A549 (cell line): ENCODE measurements at regions not wholly inside any gene's neighbourhood (a gene's known extent, or its start where the extent isn't known, plus 50 kb on each side); places are given as distances from the start of the nearest gene placed in this dataset.
A peak's percentile ranks its signal among the peaks of the same experiment; 100 is the strongest.

Source experiments
- ATAC-seq, 2 experiments: fragments of 200-7000 bp in 1 of 2; fragments of >200 bp in 1 of 2; cut with Nextera tagmentation in 1 of 2; cut with Tn5 transposase in 1 of 2; 3 replicates each; pipeline versions ENCODE4 v1.8.0 to v1.9.1; 2018 to 2020; ENCODE audit warnings: mild to moderate bottlenecking in 1 of 2, moderate library complexity in 1 of 2
- CTCF ChIA-PET: fragments of 300-600 bp; sonication (Branson Sonifier 250); formaldehyde crosslinking; extraction: SDS; loops from one replicate; lab custom pipeline; 2021; ENCODE audit warnings: antibody characterized with exemption, inconsistent platforms; lab: Yijun Ruan, JAX
- POLR2A ChIA-PET: fragments of 350-600 bp; formaldehyde crosslinking; extraction: SDS; loops from one replicate; lab custom pipeline; 2021; ENCODE audit warnings: antibody characterized with exemption, inconsistent platforms; lab: Yijun Ruan, JAX
- DNase-seq, 2 experiments: peaks; one replicate each; pipeline versions ENCODE4 v3.0.0 to v3.0.0-alpha.2; 2011 to 2016; ENCODE audit warnings: low read depth in 1 of 2, low spot score in 1 of 2
- FAIRE-seq: peaks from 2 replicates; lab custom pipeline; 2011; peaks lifted over from hg19 to GRCh38; lab: Jason Lieb, UNC
- H3K27ac ChIP-seq, 2 experiments: fragments of >200 bp; sonication (Bioruptor Twin); formaldehyde crosslinking; 3 replicates each; pipeline ENCODE4 v1.5.1; 2016 to 2017
- H3K4me1 ChIP-seq: fragments of >200 bp; sonication (Bioruptor Twin); formaldehyde crosslinking; 3 replicates; pipeline ENCODE4 v1.6.1; 2016
- H3K4me2 ChIP-seq: fragments of >200 bp; sonication (Bioruptor Twin); formaldehyde crosslinking; 3 replicates; pipeline ENCODE4 v1.6.1; 2016
- H3K4me3 ChIP-seq: fragments of >200 bp; sonication (Bioruptor Twin); formaldehyde crosslinking; 3 replicates; pipeline ENCODE4 v1.5.1; 2016
- H3K9me3 ChIP-seq: fragments of >200 bp; sonication (Bioruptor Twin); formaldehyde crosslinking; 3 replicates; pipeline ENCODE4 v1.6.1; 2016
- BHLHE40 ChIP-seq: IDR thresholded peaks from 2 replicates; pipeline ENCODE4 v1.6.1; 2012; ENCODE audit warnings: low read depth, low read length, inconsistent platforms
- CBX2 ChIP-seq: fragments of 200-600 bp; sonication (generic); IDR thresholded peaks from 2 replicates; pipeline ENCODE4 v1.6.1; 2016; ENCODE audit warnings: low read depth, mild to moderate bottlenecking, borderline replicate concordance
- CHD2 ChIP-seq: fragments of 150-350 bp; IDR thresholded peaks from 2 replicates; pipeline ENCODE4 v1.6.1; 2014; ENCODE audit warnings: low read length; ENCODE audit not compliant: partially characterized antibody
- CHD4 ChIP-seq: fragments of 200-600 bp; sonication (generic); IDR thresholded peaks from 2 replicates; pipeline ENCODE4 v1.6.1; 2016; ENCODE audit warnings: antibody characterized with exemption, mild to moderate bottlenecking, borderline replicate concordance
- FOSL2 ChIP-seq, 2 experiments: fragments of 450-650 bp in 1 of 2; fragments of >200 bp in 1 of 2; sonication (Bioruptor Twin) in 1 of 2; formaldehyde crosslinking; IDR thresholded peaks; 2 replicates each; pipeline versions ENCODE4 v1.5.0 to v1.6.1; 2016 to 2020; ENCODE audit warnings: mild to moderate bottlenecking in 1 of 2, moderate library complexity in 1 of 2
- JUNB ChIP-seq: fragments of >200 bp; sonication (Bioruptor Twin); formaldehyde crosslinking; IDR thresholded peaks from 2 replicates; pipeline ENCODE4 v1.6.1; 2016
- MAFK ChIP-seq: fragments of 450-650 bp; IDR thresholded peaks from 2 replicates; pipeline ENCODE4 v1.6.1; 2014; ENCODE audit not compliant: partially characterized antibody
- MAZ ChIP-seq: fragments of 150-350 bp; IDR thresholded peaks from 2 replicates; pipeline ENCODE4 v1.6.1; 2014; ENCODE audit warnings: antibody characterized with exemption, low read depth, low read length, borderline replicate concordance
- NPAS2 ChIP-seq: fragments of 250-450 bp; sonication (Bioruptor Pico); IDR thresholded peaks from 2 replicates; pipeline ENCODE4 v1.8.0; 2022; ENCODE audit warnings: mild to moderate bottlenecking, moderate library complexity, borderline replicate concordance
- POLR2A ChIP-seq: IDR thresholded peaks from 2 replicates; pipeline ENCODE4 v1.6.1; 2012; ENCODE audit warnings: mild to moderate bottlenecking, low read length
- RFX5 ChIP-seq: fragments of 450-650 bp; IDR thresholded peaks from 2 replicates; pipeline ENCODE4 v1.7.1; 2014; ENCODE audit warnings: antibody characterized with exemption, mild to moderate bottlenecking, moderate library complexity
- RNF2 ChIP-seq: fragments of 200-600 bp; sonication (generic); IDR thresholded peaks from 2 replicates; pipeline ENCODE4 v1.6.1; 2016; ENCODE audit warnings: low read depth, mild to moderate bottlenecking, antibody characterized with exemption, moderate library complexity, borderline replicate concordance
- TP53 ChIP-seq: fragments of 250-450 bp; sonication (Bioruptor Pico); IDR thresholded peaks from 2 replicates; pipeline ENCODE4 v1.5.0; 2021; ENCODE audit warnings: mild to moderate bottlenecking, moderate library complexity
- WGBS: methylation state at CpG from one replicate; pipeline ENCODE4 v1.1.6; 2017; ENCODE audit errors: missing lambda C conversion rate; 5-methylcytosine and 5-hydroxymethylcytosine counted together
- TF ChIP-seq, protein P1 (sequence below): IDR thresholded peaks from 2 replicates; pipeline ENCODE4 v1.6.1; 2012; ENCODE audit warnings: low read depth, borderline replicate concordance
- TF ChIP-seq, protein P2 (sequence below): fragments of >200 bp; sonication (Bioruptor Twin); formaldehyde crosslinking; IDR thresholded peaks from 3 replicates; pipeline ENCODE4 v1.5.1; 2016

DNA sequence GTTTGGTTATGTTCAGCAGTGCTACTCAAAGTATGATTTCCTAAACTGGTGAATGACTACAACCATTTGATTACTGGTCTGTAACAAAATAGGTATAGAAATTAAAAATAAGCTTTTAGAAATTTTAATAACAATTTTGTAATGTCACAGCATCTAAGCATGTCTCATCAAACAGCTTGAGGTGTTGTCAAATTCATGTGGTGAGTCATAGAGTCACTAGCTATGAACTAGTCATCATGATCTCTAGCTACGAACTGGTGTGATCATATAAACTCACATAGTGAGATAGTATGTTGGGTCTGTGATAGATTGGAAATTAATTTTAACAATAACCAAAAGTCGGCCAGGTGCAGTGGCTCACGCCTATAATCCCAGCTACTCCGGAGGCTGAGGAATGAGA, 213.9 kb upstream of the RBMS3 start:
- DNase-seq, result peak in 1 of 2 experiments; percentile 14
- Histone ChIP-seq H3K4me1 (peaks cover 25% of the 10 kb centered on the region), H3K9me3 (no peaks in the 10 kb centered on the region), H3K4me3 (no peak overlapping the region), H3K4me2 (no peak overlapping the region), H3K27ac (no peak overlapping the region)
- ATAC-seq, result no peak
- ChIA-PET CTCF (interaction anchor here (0.8 kb wide), 1 partner anchor 11 kb away, joined by 3 read pairs; no protein-coding TSS in a partner anchor), POLR2A (no interaction called here)
- no peak for TF ChIP-seq CHD4
- no peak for TF ChIP-seq BHLHE40
- no peak for TF ChIP-seq FOSL2 (IDR thresholded peaks at IDR 0.05)
- peak; percentile 84 for TF ChIP-seq FOSL2 (CRISPR knock-in tag; IDR thresholded peaks at IDR 0.05)
- FAIRE-seq, result no peak
- WGBS, result 68% methylated on average over 4 of the region's 4 CpGs

DNA sequence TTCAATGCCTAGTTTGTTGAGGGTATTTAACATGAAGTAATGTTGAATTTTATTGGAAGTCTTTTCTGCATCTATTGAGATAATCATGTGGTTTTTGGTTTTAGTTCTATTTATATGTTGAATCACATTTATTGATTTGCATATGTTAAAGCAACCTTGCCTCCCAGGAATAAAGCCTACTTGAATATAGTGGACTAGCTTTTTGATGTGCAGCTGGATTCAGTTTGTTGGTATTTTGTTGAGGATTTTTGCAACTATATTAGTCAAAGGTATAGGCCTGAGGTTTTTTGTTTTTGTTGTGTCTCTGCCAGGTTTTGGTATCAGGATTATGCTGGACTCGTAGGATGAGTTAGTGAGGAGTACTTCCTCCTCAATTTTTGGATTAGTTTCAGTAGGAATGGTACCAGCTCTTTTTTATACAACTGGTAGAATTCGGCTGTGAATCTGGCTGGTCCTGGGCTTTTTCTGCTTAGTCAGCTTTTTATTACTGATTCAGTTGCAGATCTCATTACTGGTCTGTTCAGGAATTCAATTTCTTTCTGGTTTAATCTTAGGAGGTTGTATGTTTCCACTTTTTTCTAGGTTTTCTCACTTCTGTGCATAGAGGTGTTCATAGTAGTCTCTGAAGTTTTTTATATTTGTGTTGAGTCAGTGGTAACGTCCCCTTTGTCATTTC, 209.8 kb upstream of the RBMS3 start:
- H3K4me1 ChIP-seq, result peaks cover 10% of the 10 kb centered on the region; the same call in 2 of the 3 replicates
- DNase-seq (no peak), FAIRE-seq (no peak), ATAC-seq (no peak)
- no peaks in the 10 kb centered on the region for H3K9me3 ChIP-seq
- CTCF ChIA-PET, result no interaction called here
- TF ChIP-seq RNF2, result no peak
- peak; percentile 96 for TF ChIP-seq MAFK
- H3K27ac ChIP-seq, result no peak overlapping the region
- H3K4me2 ChIP-seq, result no peak overlapping the region
- 42% methylated on average over 3 of the region's 3 CpGs for whole genome bisulfite sequencing
- H3K4me3 ChIP-seq, result no peak overlapping the region
- POLR2A ChIA-PET, result no interaction called here

DNA sequence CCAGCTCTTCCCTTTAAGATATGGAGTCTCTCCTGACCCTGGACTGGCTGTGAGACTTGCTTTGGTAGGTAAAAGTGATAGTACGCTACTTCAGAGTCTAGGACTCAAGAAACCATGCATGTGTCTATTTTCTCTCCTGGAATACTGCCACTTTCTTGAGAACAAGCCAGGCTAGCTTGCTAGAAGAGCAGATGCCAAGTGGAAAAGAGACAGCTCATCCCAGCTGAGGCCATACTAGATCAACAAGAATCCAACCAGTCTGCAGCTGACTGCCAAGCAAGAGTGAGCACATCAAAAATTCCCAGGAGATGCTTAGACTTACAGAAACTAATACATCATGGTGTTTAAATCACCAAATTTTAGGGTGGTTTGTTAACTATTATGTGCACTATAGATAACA, 208.3 kb upstream of the RBMS3 start:
- Histone ChIP-seq H3K9me3 (no peaks in the 10 kb centered on the region), H3K4me2 (no peak overlapping the region), H3K4me1 (no peaks in the 10 kb centered on the region), H3K4me3 (no peak overlapping the region), H3K27ac (no peak overlapping the region)
- POLR2A ChIA-PET, result no interaction called here
- TF ChIP-seq POLR2A (no peak), RFX5 (no peak), MAZ (no peak), TP53 (CRISPR knock-in tag) (no peak), NPAS2 (CRISPR knock-in tag) (no peak), RNF2 (no peak)
- TF ChIP-seq, protein P1, sequence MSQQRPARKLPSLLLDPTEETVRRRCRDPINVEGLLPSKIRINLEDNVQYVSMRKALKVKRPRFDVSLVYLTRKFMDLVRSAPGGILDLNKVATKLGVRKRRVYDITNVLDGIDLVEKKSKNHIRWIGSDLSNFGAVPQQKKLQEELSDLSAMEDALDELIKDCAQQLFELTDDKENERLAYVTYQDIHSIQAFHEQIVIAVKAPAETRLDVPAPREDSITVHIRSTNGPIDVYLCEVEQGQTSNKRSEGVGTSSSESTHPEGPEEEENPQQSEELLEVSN, result no peak
- TF ChIP-seq, protein P2, sequence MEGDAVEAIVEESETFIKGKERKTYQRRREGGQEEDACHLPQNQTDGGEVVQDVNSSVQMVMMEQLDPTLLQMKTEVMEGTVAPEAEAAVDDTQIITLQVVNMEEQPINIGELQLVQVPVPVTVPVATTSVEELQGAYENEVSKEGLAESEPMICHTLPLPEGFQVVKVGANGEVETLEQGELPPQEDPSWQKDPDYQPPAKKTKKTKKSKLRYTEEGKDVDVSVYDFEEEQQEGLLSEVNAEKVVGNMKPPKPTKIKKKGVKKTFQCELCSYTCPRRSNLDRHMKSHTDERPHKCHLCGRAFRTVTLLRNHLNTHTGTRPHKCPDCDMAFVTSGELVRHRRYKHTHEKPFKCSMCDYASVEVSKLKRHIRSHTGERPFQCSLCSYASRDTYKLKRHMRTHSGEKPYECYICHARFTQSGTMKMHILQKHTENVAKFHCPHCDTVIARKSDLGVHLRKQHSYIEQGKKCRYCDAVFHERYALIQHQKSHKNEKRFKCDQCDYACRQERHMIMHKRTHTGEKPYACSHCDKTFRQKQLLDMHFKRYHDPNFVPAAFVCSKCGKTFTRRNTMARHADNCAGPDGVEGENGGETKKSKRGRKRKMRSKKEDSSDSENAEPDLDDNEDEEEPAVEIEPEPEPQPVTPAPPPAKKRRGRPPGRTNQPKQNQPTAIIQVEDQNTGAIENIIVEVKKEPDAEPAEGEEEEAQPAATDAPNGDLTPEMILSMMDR, result no peak
- CTCF ChIA-PET, result no interaction called here
- 50% methylated on average over 1 of the region's 1 CpG for WGBS
- FAIRE-seq (no peak), DNase-seq (no peak), ATAC-seq (no peak)

DNA sequence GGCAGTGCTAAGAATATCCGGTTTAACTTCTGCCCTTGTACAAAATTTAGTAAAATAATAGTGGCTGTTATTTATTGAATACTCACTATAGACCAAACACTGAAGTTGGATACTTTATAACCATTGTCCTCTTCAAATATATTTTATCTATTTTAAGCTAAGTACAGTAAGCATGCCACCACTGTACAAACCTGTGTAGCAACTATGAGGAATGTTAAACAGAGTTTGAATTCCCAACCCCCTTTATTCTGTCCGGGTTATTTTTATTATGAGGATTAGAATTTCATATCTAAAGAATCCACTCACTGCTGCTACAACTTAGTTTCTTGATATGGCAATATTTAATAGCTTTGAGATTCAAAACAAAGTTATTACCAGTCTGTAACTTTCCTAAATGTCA, 203.5 kb upstream of the RBMS3 start:
- no peak overlapping the region for H3K4me2 ChIP-seq
- TF ChIP-seq CHD4 (no peak), CHD2 (no peak), CBX2 (no peak), JUNB (no peak), MAFK (no peak), BHLHE40 (no peak)
- no peak overlapping the region for H3K27ac ChIP-seq
- no peaks in the 10 kb centered on the region for H3K9me3 ChIP-seq
- DNase-seq (no peak), ATAC-seq (no peak), FAIRE-seq (no peak)
- ChIA-PET POLR2A (no interaction called here), CTCF (interaction anchor here (0.8 to 1.3 kb wide), 2 partner anchors 11 to 182 kb away, joined by 3 read pairs; no protein-coding TSS in a partner anchor)
- no peaks in the 10 kb centered on the region for H3K4me1 ChIP-seq
- WGBS, result 9% methylated on average over 2 of the region's 2 CpGs
- no peak overlapping the region for H3K4me3 ChIP-seq
